HCT116 (cell line): ENCODE measurements at regions not wholly inside any gene's neighbourhood (a gene's known extent, or its start where the extent isn't known, plus 50 kb on each side); places are given as distances from the start of the nearest gene placed in this dataset.

Source experiments
- ATAC-seq: fragments of 200-7000 bp; cut with Tn5 transposase; 2 replicates; pipeline ENCODE4 v1.9.1; 2020; ENCODE audit warnings: mild to moderate bottlenecking, moderate library complexity
- BruUV-seq: library from RNA; stranded (reverse); fragments of 400-500 nt; replicated peaks from 2 replicates; lab custom pipeline; 2021; lab: Mats Ljungman, UMichigan
- CTCF ChIA-PET: fragments of 300-600 bp; sonication (Branson Sonifier 250); formaldehyde crosslinking; loops from one replicate; lab custom pipeline; 2021; ENCODE audit warnings: antibody characterized with exemption; lab: Charles Lee
- POLR2A ChIA-PET: fragments of 300-600, 350-600 bp; sonication (Branson Sonifier 250); formaldehyde crosslinking; loops from one replicate; lab custom pipeline; 2021; ENCODE audit warnings: antibody characterized with exemption; lab: Charles Lee
- RAD21 ChIA-PET, 2 experiments: fragments of 300-600 bp; sonication (Branson Sonifier 250); formaldehyde crosslinking; loops; one replicate each; lab custom pipeline; 2023; ENCODE audit warnings: low total read pairs in 2 of 2; ENCODE audit not compliant: uncharacterized antibody in 2 of 2, unreplicated experiment in 2 of 2, low non-redundant PET in 1 of 2; lab: Charles Lee
- DNase-seq: peaks from one replicate; pipeline ENCODE4 v3.0.0-alpha.2; 2010; ENCODE audit warnings: low read depth, low spot score
- H2AFZ ChIP-seq: fragments of 200-600 bp; shearing (Covaris generic), sonication (generic); 2 replicates; pipeline ENCODE4 v1.6.1; 2017; ENCODE audit warnings: low read depth, mixed run types, mixed read lengths, antibody characterized with exemption, low read length; ENCODE audit not compliant: poor library complexity, severe bottlenecking
- H3K27ac ChIP-seq: 2 replicates; pipeline ENCODE4 v1.5.1; 2012; ENCODE audit warnings: low read depth, low read length
- H3K27me3 ChIP-seq: fragments of 200-600 bp; sonication (generic); 2 replicates; pipeline ENCODE4 v1.6.1; 2016; ENCODE audit warnings: mixed run types, low read length, mixed read lengths; ENCODE audit not compliant: insufficient read depth
- H3K36me3 ChIP-seq, 2 experiments: fragments of 200-500 bp in 1 of 2; fragments of 200-600 bp in 1 of 2; sonication (Bioruptor generic) in 1 of 2; sonication (generic) in 1 of 2; 2 replicates each; pipeline versions ENCODE4 v1.5.1 to v1.6.1; 2014 to 2016; ENCODE audit warnings: low read length in 2 of 2, inconsistent platforms in 1 of 2, mixed read lengths in 1 of 2, mixed run types in 1 of 2; ENCODE audit not compliant: insufficient read depth in 2 of 2, control insufficient read depth in 1 of 2
- H3K4me1 ChIP-seq, 2 experiments: fragments of 200-600 bp in 1 of 2; sonication (generic) in 1 of 2; 2 replicates each; pipeline versions ENCODE4 v1.5.1 to v1.6.1; 2012 to 2017; ENCODE audit warnings: low read length in 2 of 2, inconsistent platforms in 1 of 2, mild to moderate bottlenecking in 1 of 2, mixed read lengths in 1 of 2, mixed run types in 1 of 2, moderate library complexity in 1 of 2; ENCODE audit not compliant: insufficient read depth in 2 of 2, control insufficient read depth in 1 of 2
- H3K4me2 ChIP-seq: fragments of 200-600 bp; sonication (generic); 2 replicates; pipeline ENCODE4 v1.6.1; 2017; ENCODE audit warnings: mixed run types, low read length, mixed read lengths
- H3K4me3 ChIP-seq, 2 experiments: fragments of 200-600 bp in 1 of 2; sonication (generic) in 1 of 2; replicated peaks in 1 of 2; 2 replicates each; pipeline ENCODE4 v1.5.1; 2011 to 2016; ENCODE audit warnings: low read length in 2 of 2, control low read depth in 1 of 2, low read depth in 1 of 2, mild to moderate bottlenecking in 1 of 2, mixed read lengths in 1 of 2, mixed run types in 1 of 2
- H3K79me2 ChIP-seq: fragments of 200-600 bp; sonication (generic); 2 replicates; pipeline ENCODE4 v1.6.1; 2017; ENCODE audit warnings: mild to moderate bottlenecking, mixed run types, low read length, moderate library complexity, mixed read lengths; ENCODE audit not compliant: insufficient read depth
- H3K9ac ChIP-seq: fragments of 200-600 bp; sonication (generic); 2 replicates; pipeline ENCODE4 v1.6.1; 2016; ENCODE audit warnings: low read length, mixed read lengths
- H3K9me2 ChIP-seq: fragments of 200-600 bp; sonication (generic), shearing (Covaris generic); 2 replicates; pipeline ENCODE4 v1.6.1; 2017; ENCODE audit warnings: mixed run types, mild to moderate bottlenecking, moderate library complexity; ENCODE audit not compliant: insufficient read depth
- H3K9me3 ChIP-seq, 2 experiments: fragments of 200-500 bp in 1 of 2; fragments of 200-600 bp in 1 of 2; sonication (Bioruptor generic) in 1 of 2; sonication (generic) in 1 of 2; 2 replicates each; pipeline ENCODE4 v1.6.1; 2014 to 2017; ENCODE audit warnings: low read length in 2 of 2, mixed read lengths in 2 of 2, inconsistent platforms in 1 of 2, low read depth in 1 of 2, mild to moderate bottlenecking in 1 of 2, mixed run types in 1 of 2, moderate library complexity in 1 of 2; ENCODE audit not compliant: control insufficient read depth in 1 of 2, insufficient read depth in 1 of 2
- H4K20me1 ChIP-seq: fragments of 200-600 bp; sonication (generic), shearing (Covaris generic); 2 replicates; pipeline ENCODE4 v1.6.1; 2017; ENCODE audit warnings: mixed run types, mild to moderate bottlenecking, moderate library complexity; ENCODE audit not compliant: insufficient read depth
- CBX3 ChIP-seq: IDR thresholded peaks from 2 replicates; pipeline ENCODE4 v1.6.1; 2012; ENCODE audit warnings: low read depth
- CEBPB ChIP-seq: IDR thresholded peaks from 2 replicates; pipeline ENCODE4 v1.6.1; 2012; ENCODE audit warnings: low read depth
- EGR1 ChIP-seq: IDR thresholded peaks from 2 replicates; pipeline ENCODE4 v1.6.1; 2012; ENCODE audit warnings: low read depth
- EZH2 ChIP-seq: fragments of 200-600 bp; sonication (generic); IDR thresholded peaks from 2 replicates; pipeline ENCODE4 v1.6.1; 2017; ENCODE audit warnings: antibody characterized with exemption, mixed run types
- FOSL1 ChIP-seq: IDR thresholded peaks from 2 replicates; pipeline ENCODE4 v1.6.1; 2012; ENCODE audit warnings: low read depth
- JUND ChIP-seq: IDR thresholded peaks from 2 replicates; pipeline ENCODE4 v1.6.1; 2012
- SP1 ChIP-seq: IDR thresholded peaks from 2 replicates; pipeline ENCODE4 v1.6.1; 2012; ENCODE audit warnings: low read depth
- SRF ChIP-seq: IDR thresholded peaks from 2 replicates; pipeline ENCODE4 v1.6.1; 2012; ENCODE audit warnings: low read depth
- TCF7L2 ChIP-seq: IDR thresholded peaks from 2 replicates; pipeline ENCODE4 v1.7.0; 2011; ENCODE audit warnings: borderline replicate concordance, inconsistent platforms; ENCODE audit not compliant: insufficient read depth, insufficient read length; ENCODE audit errors: extremely low read depth
- ZFX ChIP-seq: fragments of 450-650 bp; IDR thresholded peaks from 2 replicates; pipeline ENCODE4 v1.6.1; 2017
- ZNF274 ChIP-seq: fragments of 200-500 bp; sonication (Bioruptor generic); IDR thresholded peaks from 2 replicates; pipeline ENCODE4 v1.6.1; 2014; ENCODE audit warnings: mild to moderate bottlenecking, low read depth, low read length, inconsistent platforms
- intact Hi-C: fragments of 100-400 bp; cut with micrococcal nuclease; formaldehyde crosslinking; loops from 2 replicates; pipeline ENCODE4 v1.10.0; 2022
- TF ChIP-seq, protein P1 (sequence below): IDR thresholded peaks from 2 replicates; pipeline ENCODE4 v1.6.1; 2012; ENCODE audit warnings: low read depth

DNA sequence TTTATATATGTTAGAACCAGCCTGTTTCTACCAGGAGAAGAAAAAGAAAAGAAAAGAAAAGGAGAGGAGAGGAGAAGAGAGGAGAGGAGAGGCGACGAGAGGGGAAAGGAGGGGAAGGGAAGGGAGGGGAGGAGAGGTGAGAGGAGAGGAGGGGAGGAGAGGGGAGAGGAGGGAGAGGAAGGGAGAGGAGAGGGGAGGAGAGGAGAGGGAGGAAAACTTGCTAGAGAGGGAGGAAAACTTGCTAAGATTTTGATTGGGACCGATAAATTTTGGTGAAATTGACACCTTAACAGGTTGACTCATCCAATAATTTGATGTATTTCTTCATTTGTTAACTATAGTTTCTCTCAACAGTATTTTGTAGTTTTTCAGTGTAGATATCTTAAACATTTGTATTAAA lies 164.0 kb upstream of the SYT1 start (continued):
- TF ChIP-seq, protein P1, sequence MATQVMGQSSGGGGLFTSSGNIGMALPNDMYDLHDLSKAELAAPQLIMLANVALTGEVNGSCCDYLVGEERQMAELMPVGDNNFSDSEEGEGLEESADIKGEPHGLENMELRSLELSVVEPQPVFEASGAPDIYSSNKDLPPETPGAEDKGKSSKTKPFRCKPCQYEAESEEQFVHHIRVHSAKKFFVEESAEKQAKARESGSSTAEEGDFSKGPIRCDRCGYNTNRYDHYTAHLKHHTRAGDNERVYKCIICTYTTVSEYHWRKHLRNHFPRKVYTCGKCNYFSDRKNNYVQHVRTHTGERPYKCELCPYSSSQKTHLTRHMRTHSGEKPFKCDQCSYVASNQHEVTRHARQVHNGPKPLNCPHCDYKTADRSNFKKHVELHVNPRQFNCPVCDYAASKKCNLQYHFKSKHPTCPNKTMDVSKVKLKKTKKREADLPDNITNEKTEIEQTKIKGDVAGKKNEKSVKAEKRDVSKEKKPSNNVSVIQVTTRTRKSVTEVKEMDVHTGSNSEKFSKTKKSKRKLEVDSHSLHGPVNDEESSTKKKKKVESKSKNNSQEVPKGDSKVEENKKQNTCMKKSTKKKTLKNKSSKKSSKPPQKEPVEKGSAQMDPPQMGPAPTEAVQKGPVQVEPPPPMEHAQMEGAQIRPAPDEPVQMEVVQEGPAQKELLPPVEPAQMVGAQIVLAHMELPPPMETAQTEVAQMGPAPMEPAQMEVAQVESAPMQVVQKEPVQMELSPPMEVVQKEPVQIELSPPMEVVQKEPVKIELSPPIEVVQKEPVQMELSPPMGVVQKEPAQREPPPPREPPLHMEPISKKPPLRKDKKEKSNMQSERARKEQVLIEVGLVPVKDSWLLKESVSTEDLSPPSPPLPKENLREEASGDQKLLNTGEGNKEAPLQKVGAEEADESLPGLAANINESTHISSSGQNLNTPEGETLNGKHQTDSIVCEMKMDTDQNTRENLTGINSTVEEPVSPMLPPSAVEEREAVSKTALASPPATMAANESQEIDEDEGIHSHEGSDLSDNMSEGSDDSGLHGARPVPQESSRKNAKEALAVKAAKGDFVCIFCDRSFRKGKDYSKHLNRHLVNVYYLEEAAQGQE = no peak

DNA sequence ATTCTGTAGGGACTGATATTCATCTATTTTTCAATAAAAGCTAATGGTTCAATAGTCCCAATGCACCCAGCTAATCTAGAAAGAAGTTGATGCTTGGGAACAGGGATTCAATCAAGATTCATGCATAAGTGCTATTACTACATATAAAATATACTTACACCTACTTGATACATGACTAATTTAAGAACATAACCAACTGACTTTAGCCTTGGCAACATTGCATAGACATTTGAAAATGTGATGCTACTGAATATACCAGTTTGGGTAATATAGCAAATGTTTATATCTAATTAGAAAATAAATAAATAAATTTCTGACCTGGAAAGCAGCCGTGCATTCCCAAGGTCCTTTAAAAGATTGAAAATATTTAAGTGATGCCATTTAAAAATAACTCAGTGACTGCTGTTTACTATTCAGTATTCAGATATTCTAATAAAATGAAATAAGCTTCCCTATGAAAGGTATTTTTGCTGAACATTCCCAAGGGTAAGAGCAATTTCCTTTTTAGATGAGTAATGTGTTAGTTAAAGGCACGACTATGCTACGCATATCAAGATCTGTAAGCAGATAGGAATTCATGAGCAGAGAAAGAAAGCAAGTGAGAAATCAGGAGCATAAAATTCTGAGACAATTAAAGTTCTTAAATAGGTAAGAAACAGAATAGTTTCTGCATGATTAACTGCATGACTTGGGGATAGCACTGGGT lies 160.6 kb upstream of the SYT1 start:
- Histone ChIP-seq H3K79me2 (no peaks in the 10 kb centered on the region), H2AFZ (peak overlapping the region; percentile 91), H3K9ac (no peak overlapping the region), H3K4me2 (peak overlapping the region; percentile 58), H4K20me1 (no peaks in the 10 kb centered on the region), H3K27me3 (no peaks in the 10 kb centered on the region), H3K4me1 (peaks cover 0 to 19% of the 10 kb centered on the region in 2 experiments; a peak in 2 of 4 replicates), H3K9me2 (no peaks in the 10 kb centered on the region)
- ATAC-seq (peak; percentile 49; the same call in 1 of the 2 replicates), DNase-seq (peak; percentile 22)
- ChIA-PET RAD21 (interaction anchor here in 1 of 2 experiments (0.7 kb wide), 1 partner anchor 16 kb away, joined by 3 read pairs; no protein-coding TSS in a partner anchor), POLR2A (no interaction called here)
- BruUV-seq = no TSS peak
- TF ChIP-seq ZNF274 (no peak), SP1 (peak; percentile 60; the same call in 1 of the 2 replicates), JUND (peak; percentile 50; the same call in 1 of the 2 replicates), EZH2 (no peak), ZFX (no peak), FOSL1 (peak; percentile 69), EGR1 (no peak), TCF7L2 (no peak), SRF (0 out of 2 replicates have a peak, but pooled peaks have one; percentile 44), CBX3 (no peak), CEBPB (peak; percentile 17; the same call in 1 of the 2 replicates)
- TF ChIP-seq, all 23 proteins: peak for 5
- Histone ChIP-seq H3K4me3 (peak overlapping the region in 1 of 2 experiments; percentile 22; a peak in 1 of 4 replicates), H3K36me3 (no peaks in the 10 kb centered on the region), H3K9me3 (no peaks in the 10 kb centered on the region), H3K27ac (peak overlapping the region; percentile 20; the same call in 1 of the 2 replicates)
- CTCF ChIA-PET = no interaction called here
- intact Hi-C loops = no loop called here
